ENCODE measurements at regions not wholly inside any gene's neighbourhood (a gene's known extent, or its start where the extent isn't known, plus 50 kb on each side); places are given as distances from the start of the nearest gene placed in this dataset.

- Histone ChIP-seq H3K4me3 (ENCODE audit: low read depth, low read length) (no peak overlapping the region), H3K27me3 (ENCODE audit: control insufficient read depth, insufficient read depth, low read length) (no peaks in the 10 kb centered on the region), H3K36me3 (ENCODE audit: control insufficient read depth, insufficient read depth, low read length) (no peaks in the 10 kb centered on the region)
- no peak for TF ChIP-seq CTCF (IDR thresholded peaks at IDR 0.05; ENCODE audit: insufficient read depth, low read length, poor library complexity, severe bottlenecking)
- DNase-seq (ENCODE audit: low read depth): no peak
Measured at GRCh38 chr12:69102856-69103255, 136.5 kb upstream of the CPSF6 start.

- peak; percentile 64 for DNase-seq (ENCODE audit: low read depth)
- TF ChIP-seq CTCF (IDR thresholded peaks at IDR 0.05; ENCODE audit: insufficient read depth, low read length, poor library complexity, severe bottlenecking): no peak
- no peaks in the 10 kb centered on the region for H3K27me3 ChIP-seq (ENCODE audit: control insufficient read depth, insufficient read depth, low read length)
Measured at GRCh38 chr12:69105101-69105962, 134.0 kb upstream of the CPSF6 start.

GRCh38 chr12:69106482-69107118 lies 132.8 kb upstream of the CPSF6 start:
- Histone ChIP-seq H3K4me3 (ENCODE audit: low read depth, low read length) (no peak overlapping the region), H3K27me3 (ENCODE audit: control insufficient read depth, insufficient read depth, low read length) (no peaks in the 10 kb centered on the region), H3K36me3 (ENCODE audit: control insufficient read depth, insufficient read depth, low read length) (no peaks in the 10 kb centered on the region)
- no peak for TF ChIP-seq CTCF (IDR thresholded peaks at IDR 0.05; ENCODE audit: insufficient read depth, low read length, poor library complexity, severe bottlenecking)
- DNase-seq (ENCODE audit: low read depth): no peak

More at GRCh38 chr12:69105101-69105962, 134.0 kb upstream of the CPSF6 start:
- Histone ChIP-seq H3K36me3 (ENCODE audit: control insufficient read depth, insufficient read depth, low read length) (no peaks in the 10 kb centered on the region), H3K4me3 (ENCODE audit: low read depth, low read length) (no peak overlapping the region)

- H3K36me3 ChIP-seq (ENCODE audit: control insufficient read depth, insufficient read depth, low read length): no peaks in the 10 kb centered on the region
- H3K4me3 ChIP-seq (ENCODE audit: low read depth, low read length): no peak overlapping the region
- no peak for DNase-seq (ENCODE audit: low read depth)
- no peak for TF ChIP-seq CTCF (IDR thresholded peaks at IDR 0.05; ENCODE audit: insufficient read depth, low read length, poor library complexity, severe bottlenecking)
- H3K27me3 ChIP-seq (ENCODE audit: control insufficient read depth, insufficient read depth, low read length): no peaks in the 10 kb centered on the region
Measured at GRCh38 chr12:69107541-69107940, 131.8 kb upstream of the CPSF6 start.

GRCh38 chr12:69108037-69108436 lies 131.3 kb upstream of the CPSF6 start:
- Histone ChIP-seq H3K36me3 (ENCODE audit: control insufficient read depth, insufficient read depth, low read length) (no peaks in the 10 kb centered on the region), H3K4me3 (ENCODE audit: low read depth, low read length) (no peak overlapping the region), H3K27me3 (ENCODE audit: control insufficient read depth, insufficient read depth, low read length) (no peaks in the 10 kb centered on the region)
- no peak for DNase-seq (ENCODE audit: low read depth)
- no peak for TF ChIP-seq CTCF (IDR thresholded peaks at IDR 0.05; ENCODE audit: insufficient read depth, low read length, poor library complexity, severe bottlenecking)
